A673 (cell line): ENCODE measurements at regions not wholly inside any gene's neighbourhood (a gene's known extent, or its start where the extent isn't known, plus 50 kb on each side); places are given as distances from the start of the nearest gene placed in this dataset.

Experiments used
- BruUV-seq: library from RNA; stranded (reverse); fragments of 400-500 nt; replicated peaks from 2 replicates; lab custom pipeline; 2021; lab: Mats Ljungman, UMichigan
- CTCF ChIA-PET: fragments of 300-600 bp; sonication (Branson Sonifier 250); formaldehyde crosslinking; loops from one replicate; lab custom pipeline; 2022; ENCODE audit warnings: antibody characterized with exemption; lab: Charles Lee
- POLR2A ChIA-PET: fragments of 300-600 bp; sonication (Branson Sonifier 250); formaldehyde crosslinking; loops from one replicate; lab custom pipeline; 2022; ENCODE audit warnings: antibody characterized with exemption; ENCODE audit not compliant: low non-redundant PET; lab: Charles Lee
- DNase-seq: peaks from one replicate; pipeline ENCODE4 v3.0.0-alpha.2; 2015; ENCODE audit warnings: low spot score
- H3K27ac ChIP-seq: fragments of 200-600 bp; sonication (generic); 2 replicates; pipeline ENCODE4 v1.5.1; 2016; ENCODE audit warnings: mixed run types, low read depth, mild to moderate bottlenecking, mixed read lengths, antibody characterized with exemption, low read length; ENCODE audit not compliant: poor library complexity, severe bottlenecking
- H3K27me3 ChIP-seq: fragments of 200-600 bp; sonication (generic); replicated peaks from 2 replicates; pipeline ENCODE4 v1.6.1; 2017; ENCODE audit warnings: mixed run types, low read depth, mild to moderate bottlenecking, mixed read lengths, antibody characterized with exemption, low read length; ENCODE audit not compliant: insufficient read depth, poor library complexity
- H3K36me3 ChIP-seq: fragments of 200-600 bp; sonication (generic); 2 replicates; pipeline ENCODE4 v1.6.1; 2016; ENCODE audit warnings: mixed run types, mild to moderate bottlenecking, mixed read lengths, antibody characterized with exemption, low read length; ENCODE audit not compliant: insufficient read depth, poor library complexity, severe bottlenecking
- H3K4me1 ChIP-seq: fragments of 200-600 bp; sonication (generic); 2 replicates; pipeline ENCODE4 v1.6.1; 2017; ENCODE audit warnings: mixed run types, mild to moderate bottlenecking, mixed read lengths, antibody characterized with exemption, low read length; ENCODE audit not compliant: insufficient read depth, poor library complexity, severe bottlenecking
- H3K4me3 ChIP-seq: fragments of 200-600 bp; sonication (generic); 2 replicates; pipeline ENCODE4 v1.5.1; 2016; ENCODE audit warnings: low read depth, mixed run types, mild to moderate bottlenecking, mixed read lengths, low read length; ENCODE audit not compliant: poor library complexity, severe bottlenecking
- H3K9me3 ChIP-seq: fragments of 200-600 bp; sonication (generic); 2 replicates; pipeline ENCODE4 v1.6.1; 2016; ENCODE audit warnings: mixed run types, low read depth, mild to moderate bottlenecking, mixed read lengths, antibody characterized with exemption, low read length; ENCODE audit not compliant: poor library complexity, severe bottlenecking
- CTCF ChIP-seq: fragments of 300-800, 200-600 bp; sonication (generic); conservative IDR thresholded peaks from 2 replicates; pipeline ENCODE4 v1.5.1; 2017; ENCODE audit warnings: low read depth, mild to moderate bottlenecking, antibody characterized with exemption, low read length, moderate library complexity, mixed read lengths
- EZH2 ChIP-seq: fragments of 200-600 bp; sonication (generic); IDR thresholded peaks from 2 replicates; pipeline ENCODE4 v1.6.1; 2017; ENCODE audit warnings: borderline replicate concordance, low read depth, mild to moderate bottlenecking, mixed read lengths, antibody characterized with exemption, low read length; ENCODE audit not compliant: poor library complexity, severe bottlenecking
- intact Hi-C: fragments of 100-400 bp; cut with micrococcal nuclease; formaldehyde crosslinking; loops from one replicate; pipeline ENCODE4 v1.10.0; 2022; ENCODE audit not compliant: unreplicated experiment

GRCh38 chr15:91490211-91490610 is 363.3 kb upstream of the SLCO3A1 start:
- no peak for DNase-seq
- H3K4me1 ChIP-seq, result no peaks in the 10 kb centered on the region
- H3K27me3 ChIP-seq, result no peaks in the 10 kb centered on the region
- ChIA-PET POLR2A (no interaction called here), CTCF (no interaction called here)
- TF ChIP-seq EZH2, result no peak
- TF ChIP-seq CTCF, result no peak
- no peak overlapping the region for H3K4me3 ChIP-seq
- no peaks in the 10 kb centered on the region for H3K36me3 ChIP-seq
- no peak overlapping the region for H3K27ac ChIP-seq
- H3K9me3 ChIP-seq, result no peaks in the 10 kb centered on the region
- intact Hi-C loops, result no loop called here
- BruUV-seq, result no TSS peak

- BruUV-seq, result no TSS peak
- Histone ChIP-seq H3K27me3 (no peaks in the 10 kb centered on the region), H3K9me3 (no peaks in the 10 kb centered on the region), H3K36me3 (no peaks in the 10 kb centered on the region), H3K4me3 (no peak overlapping the region), H3K4me1 (no peaks in the 10 kb centered on the region), H3K27ac (no peak overlapping the region)
- intact Hi-C loops, result no loop called here
- DNase-seq, result no peak
- ChIA-PET CTCF (no interaction called here), POLR2A (no interaction called here)
- TF ChIP-seq CTCF (no peak), EZH2 (no peak)
Observed at GRCh38 chr15:91491101-91491950, 362.2 kb upstream of the SLCO3A1 start.

- Histone ChIP-seq H3K27ac (no peak overlapping the region), H3K4me3 (no peak overlapping the region), H3K9me3 (no peaks in the 10 kb centered on the region), H3K4me1 (no peaks in the 10 kb centered on the region), H3K27me3 (no peaks in the 10 kb centered on the region), H3K36me3 (no peaks in the 10 kb centered on the region)
- TF ChIP-seq EZH2 (no peak), CTCF (no peak)
- intact Hi-C loops, result no loop called here
- no TSS peak for BruUV-seq
- DNase-seq, result no peak
- CTCF ChIA-PET, result no interaction called here
- POLR2A ChIA-PET, result interaction anchor here (0.5 to 0.6 kb wide), 2 partner anchors 22 to 1258 kb away, joined by 3 to 4 read pairs; no protein-coding TSS in a partner anchor
Observed at GRCh38 chr15:91496754-91497691, 356.5 kb upstream of the SLCO3A1 start.
